ENCODE measurements at regions not wholly inside any gene's neighbourhood (a gene's known extent, or its start where the extent isn't known, plus 50 kb on each side); places are given as distances from the start of the nearest gene placed in this dataset.

DNA sequence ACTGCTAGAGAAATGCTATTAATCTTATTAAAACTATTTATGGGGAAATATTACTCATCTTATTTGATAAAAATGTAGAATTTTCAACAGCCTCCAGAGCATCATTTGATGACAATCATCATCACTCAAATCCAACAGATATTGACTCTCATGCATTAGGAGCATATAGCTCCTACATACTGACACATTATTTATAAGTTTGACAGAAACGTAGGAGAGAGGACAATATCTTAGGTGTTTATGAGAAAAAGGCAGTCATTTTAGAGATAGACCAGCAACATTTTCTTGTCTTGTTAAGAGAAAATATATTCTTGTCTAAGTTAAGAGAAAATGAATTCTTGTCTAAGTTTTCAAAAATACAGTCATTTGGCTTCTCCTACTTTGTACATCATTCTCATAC, 2550.2 kb downstream of the PCDH7 start:
- Histone ChIP-seq H3K9me3 (no peaks in the 10 kb centered on the region), H3K36me3 (no peaks in the 10 kb centered on the region), H3K27me3 (no peaks in the 10 kb centered on the region), H3K4me3 (ENCODE audit: low read depth, low read length) (no peak overlapping the region), H3K4me1 (no peaks in the 10 kb centered on the region)
- no peak for TF ChIP-seq CTCF (IDR thresholded peaks at IDR 0.05; ENCODE audit: low read depth, low read length)
- no peak for DNase-seq

DNA sequence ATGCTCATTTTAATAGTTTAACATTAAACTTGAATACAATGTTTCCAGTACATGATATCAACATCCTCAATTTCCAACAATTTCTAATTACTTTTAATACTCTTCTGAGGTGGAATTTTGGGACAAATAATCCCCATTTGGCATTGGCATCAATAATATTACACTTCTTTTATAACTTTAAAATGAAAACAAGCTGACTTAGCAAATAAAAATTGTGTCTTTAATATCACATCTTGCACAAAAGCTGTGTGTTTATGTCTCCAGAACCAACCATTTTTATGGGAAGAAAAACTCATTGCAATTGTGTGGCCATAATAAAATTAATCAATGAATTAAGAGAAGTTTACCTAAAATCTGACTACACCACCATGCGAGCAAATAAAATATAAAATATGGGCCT, 2552.6 kb downstream of the PCDH7 start:
- Histone ChIP-seq H3K4me1 (no peaks in the 10 kb centered on the region), H3K9me3 (no peaks in the 10 kb centered on the region), H3K36me3 (no peaks in the 10 kb centered on the region), H3K4me3 (ENCODE audit: low read depth, low read length) (no peak overlapping the region), H3K27me3 (no peaks in the 10 kb centered on the region)
- TF ChIP-seq CTCF (IDR thresholded peaks at IDR 0.05; ENCODE audit: low read depth, low read length): no peak
- no peak for DNase-seq

- no peaks in the 10 kb centered on the region for H3K36me3 ChIP-seq
- DNase-seq: no peak
These were observed 2563.6 kb downstream of the PCDH7 start for GRCh38 chr4:33283818-33284217.

GRCh38 chr4:33296876-33297455, 2576.8 kb downstream of the PCDH7 start:
- Histone ChIP-seq H3K4me3 (ENCODE audit: low read depth, low read length) (no peak overlapping the region), H3K4me1 (no peaks in the 10 kb centered on the region)
- no peak for DNase-seq

More at GRCh38 chr4:33283818-33284217, 2563.6 kb downstream of the PCDH7 start:
- no peaks in the 10 kb centered on the region for H3K4me1 ChIP-seq
- no peak for TF ChIP-seq CTCF (IDR thresholded peaks at IDR 0.05; ENCODE audit: low read depth, low read length)
- H3K9me3 ChIP-seq: no peaks in the 10 kb centered on the region
- H3K4me3 ChIP-seq (ENCODE audit: low read depth, low read length): no peak overlapping the region
- H3K27me3 ChIP-seq: no peaks in the 10 kb centered on the region

GRCh38 chr4:33302321-33302720, 2582.2 kb downstream of the PCDH7 start:
- no peaks in the 10 kb centered on the region for H3K36me3 ChIP-seq
- no peaks in the 10 kb centered on the region for H3K27me3 ChIP-seq
- TF ChIP-seq CTCF (IDR thresholded peaks at IDR 0.05; ENCODE audit: low read depth, low read length): no peak
- no peaks in the 10 kb centered on the region for H3K4me1 ChIP-seq
- no peak overlapping the region for H3K4me3 ChIP-seq (ENCODE audit: low read depth, low read length)
- H3K9me3 ChIP-seq: no peaks in the 10 kb centered on the region
- no peak for DNase-seq

More at GRCh38 chr4:33296876-33297455, 2576.8 kb downstream of the PCDH7 start:
- no peak for TF ChIP-seq CTCF (IDR thresholded peaks at IDR 0.05; ENCODE audit: low read depth, low read length)
- no peaks in the 10 kb centered on the region for H3K27me3 ChIP-seq
- H3K9me3 ChIP-seq: no peaks in the 10 kb centered on the region
- no peaks in the 10 kb centered on the region for H3K36me3 ChIP-seq

DNA sequence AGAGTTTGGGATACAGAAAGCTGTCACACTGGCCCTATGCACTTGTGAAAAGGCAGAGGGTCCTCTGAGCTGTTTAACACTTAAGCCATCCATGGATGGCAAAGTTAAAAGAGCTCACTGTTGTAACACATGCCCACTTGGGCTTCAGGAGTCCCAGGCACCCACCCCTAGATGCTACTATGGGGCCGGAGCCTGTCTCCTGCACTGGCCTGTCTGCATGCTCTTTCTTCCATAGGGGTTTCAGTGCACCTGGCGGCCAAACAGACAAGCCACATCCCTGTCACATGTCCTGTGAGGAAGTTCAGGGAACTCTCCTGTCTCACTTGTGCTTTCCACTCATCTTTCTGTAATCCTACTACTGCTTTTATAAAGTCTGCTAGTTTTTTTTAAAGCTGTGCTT, 2586.0 kb downstream of the PCDH7 start:
- no peak for DNase-seq
- Histone ChIP-seq H3K36me3 (no peaks in the 10 kb centered on the region), H3K4me3 (ENCODE audit: low read depth, low read length) (no peak overlapping the region), H3K4me1 (no peaks in the 10 kb centered on the region), H3K27me3 (no peaks in the 10 kb centered on the region), H3K9me3 (no peaks in the 10 kb centered on the region)
- no peak for TF ChIP-seq CTCF (IDR thresholded peaks at IDR 0.05; ENCODE audit: low read depth, low read length)

Measured in BE2C (cell line).